ENCODE measurements at regions not wholly inside any gene's neighbourhood (a gene's known extent, or its start where the extent isn't known, plus 50 kb on each side); places are given as distances from the start of the nearest gene placed in this dataset.
A peak's percentile ranks its signal among the peaks of the same experiment; 100 is the strongest.

GRCh38 chr18:38256366-38256765 is 690.8 kb upstream of the CELF4 start:
- Histone ChIP-seq H3K9me3 (no peaks in the 10 kb centered on the region), H3K27me3 (no peaks in the 10 kb centered on the region), H3K27ac (no peak overlapping the region), H3K4me1 (no peaks in the 10 kb centered on the region), H3K36me3 (no peaks in the 10 kb centered on the region), H3K4me3 (no peak overlapping the region)
- DNase-seq, result no peak
- WGBS (ENCODE audit: insufficient coverage, low coverage, low lambda C conversion rate, missing lambda C conversion rate), result 53% methylated on average over 2 of the region's 2 CpGs
- TF ChIP-seq CTCF (IDR thresholded peaks at IDR 0.05) (no peak), POLR2A (IDR thresholded peaks at IDR 0.05) (no peak)
- intact Hi-C loops (cut with DNase I), result loop anchor here in 1 of 2 donors (10.0 kb wide), 1 partner anchor 62 kb away; no protein-coding TSS in a partner anchor
- no peak for ATAC-seq

- ATAC-seq (no peak), DNase-seq (no peak)
- H3K4me1 ChIP-seq, result no peaks in the 10 kb centered on the region
- intact Hi-C loops (cut with DNase I), result loop anchor here in 1 of 2 donors (10.0 kb wide), 1 partner anchor 56 kb away; no protein-coding TSS in a partner anchor
- H3K27me3 ChIP-seq, result no peaks in the 10 kb centered on the region
- TF ChIP-seq POLR2A (IDR thresholded peaks at IDR 0.05), result no peak
- no peak for TF ChIP-seq CTCF (IDR thresholded peaks at IDR 0.05)
- H3K27ac ChIP-seq, result no peak overlapping the region
- no peaks in the 10 kb centered on the region for H3K36me3 ChIP-seq
- WGBS (ENCODE audit: insufficient coverage, low coverage, low lambda C conversion rate, missing lambda C conversion rate), result 60% methylated on average over 5 of the region's 5 CpGs
- H3K9me3 ChIP-seq, result no peaks in the 10 kb centered on the region
- no peak overlapping the region for H3K4me3 ChIP-seq
These were observed 685.4 kb upstream of the CELF4 start for GRCh38 chr18:38250971-38251370.

- ATAC-seq (peak in 2 of 4 donors; percentile 44 to 49), DNase-seq (no peak)
- 57% methylated on average over 3 of the region's 3 CpGs for WGBS (ENCODE audit: insufficient coverage, low coverage, low lambda C conversion rate, missing lambda C conversion rate)
- H3K4me3 ChIP-seq, result no peak overlapping the region
- H3K27ac ChIP-seq, result no peak overlapping the region
- no peak for TF ChIP-seq CTCF (IDR thresholded peaks at IDR 0.05)
- no peak for TF ChIP-seq POLR2A (IDR thresholded peaks at IDR 0.05)
- H3K4me1 ChIP-seq, result no peaks in the 10 kb centered on the region
- H3K27me3 ChIP-seq, result no peaks in the 10 kb centered on the region
- no peaks in the 10 kb centered on the region for H3K36me3 ChIP-seq
- intact Hi-C loops (cut with DNase I), result no loop called here
- H3K9me3 ChIP-seq, result no peaks in the 10 kb centered on the region
These were observed 678.9 kb upstream of the CELF4 start for GRCh38 chr18:38244480-38244879.

GRCh38 chr18:38243291-38243690 is 677.7 kb upstream of the CELF4 start:
- H3K4me1 ChIP-seq, result no peaks in the 10 kb centered on the region
- no peak overlapping the region for H3K4me3 ChIP-seq
- TF ChIP-seq POLR2A (IDR thresholded peaks at IDR 0.05), result no peak
- no peak for TF ChIP-seq CTCF (IDR thresholded peaks at IDR 0.05)
- H3K36me3 ChIP-seq, result no peaks in the 10 kb centered on the region
- DNase-seq, result no peak
- intact Hi-C loops (cut with DNase I), result no loop called here
- no peaks in the 10 kb centered on the region for H3K27me3 ChIP-seq
- ATAC-seq, result no peak
- WGBS (ENCODE audit: insufficient coverage, low coverage, low lambda C conversion rate, missing lambda C conversion rate), result 54% methylated on average over 2 of the region's 2 CpGs
- no peaks in the 10 kb centered on the region for H3K9me3 ChIP-seq
- H3K27ac ChIP-seq, result no peak overlapping the region

- DNase-seq (no peak), ATAC-seq (no peak)
- H3K36me3 ChIP-seq, result no peaks in the 10 kb centered on the region
- intact Hi-C loops (cut with DNase I), result no loop called here
- TF ChIP-seq CTCF (IDR thresholded peaks at IDR 0.05) (no peak), POLR2A (IDR thresholded peaks at IDR 0.05) (no peak)
- H3K9me3 ChIP-seq, result no peaks in the 10 kb centered on the region
- 43% methylated on average over 1 of the region's 2 CpGs for WGBS (ENCODE audit: insufficient coverage, low coverage, low lambda C conversion rate, missing lambda C conversion rate)
- no peaks in the 10 kb centered on the region for H3K27me3 ChIP-seq
- no peak overlapping the region for H3K27ac ChIP-seq
- H3K4me1 ChIP-seq, result no peaks in the 10 kb centered on the region
- no peak overlapping the region for H3K4me3 ChIP-seq
These were observed 676.1 kb upstream of the CELF4 start for GRCh38 chr18:38241736-38242135.
